SK-N-SH (cell line): ENCODE measurements at regions not wholly inside any gene's neighbourhood (a gene's known extent, or its start where the extent isn't known, plus 50 kb on each side); places are given as distances from the start of the nearest gene placed in this dataset.

Source experiments
- CTCF ChIA-PET: fragments of 300-600, 350-600 bp; formaldehyde crosslinking; extraction: SDS; loops from one replicate; lab custom pipeline; 2021; lab: Yijun Ruan, JAX
- POLR2A ChIA-PET: fragments of 350-600 bp; sonication (Branson Sonifier 250); formaldehyde crosslinking; extraction: SDS; loops from one replicate; lab custom pipeline; 2020; ENCODE audit warnings: antibody characterized with exemption, inconsistent platforms; lab: Yijun Ruan, JAX
- DNase-seq: peaks from one replicate; pipeline ENCODE4 v3.0.0; 2012
- H2AFZ ChIP-seq: fragments of 200-600 bp; sonication (generic); 2 replicates; pipeline ENCODE4 v1.8.1; 2016; ENCODE audit warnings: antibody characterized with exemption, mild to moderate bottlenecking, low read depth
- H3F3A ChIP-seq: fragments of 200-600 bp; sonication (generic); replicated peaks from 2 replicates; pipeline ENCODE3; 2016; ENCODE audit warnings: antibody characterized with exemption, mild to moderate bottlenecking; ENCODE audit not compliant: insufficient read depth
- H3K27ac ChIP-seq, 2 experiments: fragments of 200-500 bp in 1 of 2; fragments of 200-600 bp in 1 of 2; sonication (Bioruptor generic) in 1 of 2; sonication (generic), shearing (Covaris generic) in 1 of 2; 2 replicates each; pipeline versions ENCODE4 v1.5.1 to v1.6.1; 2014 to 2016; ENCODE audit warnings: low read depth in 2 of 2, inconsistent platforms in 1 of 2, low read length in 1 of 2, mild to moderate bottlenecking in 1 of 2, mixed read lengths in 1 of 2
- H3K27me3 ChIP-seq: fragments of 200-600 bp; sonication (generic), shearing (Covaris generic); 2 replicates; pipeline ENCODE4 v1.6.1; 2016; ENCODE audit warnings: mixed run types; ENCODE audit not compliant: insufficient read depth
- H3K36me3 ChIP-seq, 2 experiments: fragments of 200-500 bp in 1 of 2; fragments of 200-600 bp in 1 of 2; sonication (Bioruptor generic) in 1 of 2; sonication (generic) in 1 of 2; replicated peaks in 1 of 2; 2 replicates each; pipeline versions ENCODE3 to v1.5.1; 2014 to 2016; ENCODE audit warnings: low read length in 1 of 2, mild to moderate bottlenecking in 1 of 2; ENCODE audit not compliant: insufficient read depth in 2 of 2, control insufficient read depth in 1 of 2
- H3K4me1 ChIP-seq, 2 experiments: fragments of 200-500 bp in 1 of 2; fragments of 200-600 bp in 1 of 2; sonication (Bioruptor generic) in 1 of 2; sonication (generic), shearing (Covaris generic) in 1 of 2; 2 replicates each; pipeline versions ENCODE4 v1.5.1 to v1.6.1; 2014 to 2016; ENCODE audit warnings: low read depth in 1 of 2, low read length in 1 of 2, mixed run types in 1 of 2; ENCODE audit not compliant: insufficient read depth in 2 of 2, control insufficient read depth in 1 of 2
- H3K4me2 ChIP-seq: fragments of 200-600 bp; sonication (generic), shearing (Covaris generic); 2 replicates; pipeline ENCODE4 v1.6.1; 2017; ENCODE audit warnings: mixed run types
- H3K4me3 ChIP-seq, 2 experiments: fragments of 200-500 bp in 1 of 2; fragments of 200-600 bp in 1 of 2; sonication (Bioruptor generic) in 1 of 2; sonication (generic), shearing (Covaris generic) in 1 of 2; 2 replicates each; pipeline versions ENCODE4 v1.5.1 to v1.8.1; 2014 to 2016; ENCODE audit warnings: low read depth in 2 of 2, inconsistent platforms in 1 of 2, low read length in 1 of 2, mild to moderate bottlenecking in 1 of 2, mixed read lengths in 1 of 2, moderate library complexity in 1 of 2
- H3K79me2 ChIP-seq: fragments of 200-600 bp; sonication (generic); 2 replicates; pipeline ENCODE4 v1.8.1; 2017; ENCODE audit warnings: mild to moderate bottlenecking; ENCODE audit not compliant: insufficient read depth
- H3K9ac ChIP-seq: fragments of 200-600 bp; sonication (generic); 2 replicates; pipeline ENCODE4 v1.6.1; 2017; ENCODE audit warnings: mixed run types
- H3K9me2 ChIP-seq: fragments of 200-600 bp; sonication (generic); 2 replicates; pipeline ENCODE4 v1.6.1; 2017; ENCODE audit warnings: mixed run types
- H3K9me3 ChIP-seq: fragments of 200-600 bp; sonication (generic); 2 replicates; pipeline ENCODE4 v1.6.1; 2017; ENCODE audit warnings: mixed run types, mild to moderate bottlenecking, moderate library complexity
- H4K20me1 ChIP-seq: fragments of 200-600 bp; sonication (generic); 2 replicates; pipeline ENCODE4 v1.6.1; 2017; ENCODE audit warnings: mild to moderate bottlenecking, mixed run types; ENCODE audit not compliant: insufficient read depth
- CHD2 ChIP-seq: fragments of 150-350 bp; IDR thresholded peaks from 2 replicates; pipeline ENCODE4 v1.6.1; 2018; ENCODE audit warnings: low read length; ENCODE audit not compliant: partially characterized antibody
- EZH2phosphoT487 ChIP-seq: fragments of 200-600 bp; sonication (generic); IDR thresholded peaks from 2 replicates; pipeline ENCODE4 v1.6.1; 2017; ENCODE audit warnings: low read depth, mixed run types, mild to moderate bottlenecking, antibody characterized with exemption, moderate library complexity, borderline replicate concordance
- FOXJ3 ChIP-seq: sonication (generic); formaldehyde crosslinking; IDR thresholded peaks from 2 replicates; pipeline ENCODE4 v1.5.1; 2020; ENCODE audit warnings: mild to moderate bottlenecking, missing genetic modification reagents
- FOXM1 ChIP-seq: IDR thresholded peaks from 2 replicates; pipeline ENCODE4 v1.4.0; 2012; ENCODE audit warnings: low read depth, mild to moderate bottlenecking
- IRF3 ChIP-seq: fragments of 150-350 bp; IDR thresholded peaks from 2 replicates; pipeline ENCODE4 v1.6.1; 2016; ENCODE audit warnings: mild to moderate bottlenecking, low read depth, low read length
- MEF2A ChIP-seq: IDR thresholded peaks from 2 replicates; pipeline ENCODE4 v1.4.0; 2012; ENCODE audit warnings: low read depth, borderline replicate concordance
- NFIC ChIP-seq: IDR thresholded peaks from 2 replicates; pipeline ENCODE4 v1.4.0; 2012; ENCODE audit warnings: borderline replicate concordance
- POLR2AphosphoS5 ChIP-seq: IDR thresholded peaks from 2 replicates; pipeline ENCODE4 v1.6.1; 2012; ENCODE audit warnings: low read depth, low read length
- RFX5 ChIP-seq: IDR thresholded peaks from 2 replicates; pipeline ENCODE4 v1.6.1; 2012; ENCODE audit warnings: mild to moderate bottlenecking, improper control_type of control experiment, low read length
- SMC3 ChIP-seq: IDR thresholded peaks from 2 replicates; pipeline ENCODE4 v1.6.1; 2012; ENCODE audit warnings: low read depth, low read length, improper control_type of control experiment
- TEAD4 ChIP-seq: IDR thresholded peaks from 2 replicates; pipeline ENCODE4 v1.4.0; 2012; ENCODE audit warnings: mild to moderate bottlenecking, borderline replicate concordance; ENCODE audit not compliant: insufficient read depth
- ZBTB33 ChIP-seq: IDR thresholded peaks from 2 replicates; pipeline ENCODE4 v1.4.0; 2012; ENCODE audit warnings: low read depth, borderline replicate concordance
- WGBS: methylation state at CpG from one replicate; pipeline ENCODE4 v1.1.6; 2017; ENCODE audit warnings: low lambda C conversion rate; 5-methylcytosine and 5-hydroxymethylcytosine counted together
- TF ChIP-seq, protein P1 (sequence below): fragments of 200-600 bp; sonication (generic); IDR thresholded peaks from 2 replicates; pipeline ENCODE4 v1.6.1; 2017; ENCODE audit warnings: antibody characterized with exemption, mild to moderate bottlenecking, moderate library complexity
- TF ChIP-seq, protein P2 (sequence below): IDR thresholded peaks from 2 replicates; pipeline ENCODE4 v1.4.0; 2012; ENCODE audit warnings: low read depth, borderline replicate concordance

GRCh38 chr18:56542476-56542875 lies 95.9 kb downstream of the TXNL1 start:
- POLR2A ChIA-PET = no interaction called here
- Histone ChIP-seq H3K4me1 (no peaks in the 10 kb centered on the region), H2AFZ (no peak overlapping the region), H3K79me2 (no peaks in the 10 kb centered on the region), H3K9me3 (no peaks in the 10 kb centered on the region), H4K20me1 (no peaks in the 10 kb centered on the region), H3K9me2 (no peaks in the 10 kb centered on the region), H3K27me3 (no peaks in the 10 kb centered on the region), H3F3A (no peaks in the 10 kb centered on the region), H3K9ac (no peak overlapping the region), H3K4me2 (no peak overlapping the region), H3K27ac (no peak overlapping the region), H3K4me3 (no peak overlapping the region), H3K36me3 (no peaks in the 10 kb centered on the region)
- no peak for DNase-seq
- CTCF ChIA-PET = no interaction called here
- WGBS = 39% methylated on average over 2 of the region's 2 CpGs
- TF ChIP-seq IRF3 = no peak
- TF ChIP-seq, protein P1, sequence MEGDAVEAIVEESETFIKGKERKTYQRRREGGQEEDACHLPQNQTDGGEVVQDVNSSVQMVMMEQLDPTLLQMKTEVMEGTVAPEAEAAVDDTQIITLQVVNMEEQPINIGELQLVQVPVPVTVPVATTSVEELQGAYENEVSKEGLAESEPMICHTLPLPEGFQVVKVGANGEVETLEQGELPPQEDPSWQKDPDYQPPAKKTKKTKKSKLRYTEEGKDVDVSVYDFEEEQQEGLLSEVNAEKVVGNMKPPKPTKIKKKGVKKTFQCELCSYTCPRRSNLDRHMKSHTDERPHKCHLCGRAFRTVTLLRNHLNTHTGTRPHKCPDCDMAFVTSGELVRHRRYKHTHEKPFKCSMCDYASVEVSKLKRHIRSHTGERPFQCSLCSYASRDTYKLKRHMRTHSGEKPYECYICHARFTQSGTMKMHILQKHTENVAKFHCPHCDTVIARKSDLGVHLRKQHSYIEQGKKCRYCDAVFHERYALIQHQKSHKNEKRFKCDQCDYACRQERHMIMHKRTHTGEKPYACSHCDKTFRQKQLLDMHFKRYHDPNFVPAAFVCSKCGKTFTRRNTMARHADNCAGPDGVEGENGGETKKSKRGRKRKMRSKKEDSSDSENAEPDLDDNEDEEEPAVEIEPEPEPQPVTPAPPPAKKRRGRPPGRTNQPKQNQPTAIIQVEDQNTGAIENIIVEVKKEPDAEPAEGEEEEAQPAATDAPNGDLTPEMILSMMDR = no peak
- no peak for TF ChIP-seq CHD2
- TF ChIP-seq FOXM1 = no peak
- TF ChIP-seq POLR2AphosphoS5 = no peak
- TF ChIP-seq FOXJ3 (CRISPR knock-in tag) = no peak
- no peak for TF ChIP-seq SMC3
- no peak for TF ChIP-seq RFX5

DNA sequence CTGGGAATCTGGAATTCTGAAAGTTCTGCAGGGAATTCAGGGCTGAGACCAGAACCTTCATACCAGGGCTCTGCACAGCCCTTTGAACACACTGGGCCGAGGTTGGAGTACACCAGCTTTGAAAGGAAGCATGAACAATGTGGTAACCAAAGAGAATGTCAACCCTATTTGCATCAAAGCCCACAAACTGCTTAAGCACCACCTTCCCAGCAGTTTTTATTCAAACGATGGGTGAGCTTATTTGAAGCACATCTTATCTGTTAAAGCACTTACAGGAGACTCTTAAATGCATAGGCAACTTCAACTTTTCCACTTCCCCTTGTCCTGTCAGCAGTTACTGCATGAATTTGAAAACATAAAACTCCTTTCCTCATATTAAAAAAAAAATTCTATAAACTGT lies 96.6 kb downstream of the TXNL1 start:
- Histone ChIP-seq H3K36me3 (no peaks in the 10 kb centered on the region), H3K9me2 (no peaks in the 10 kb centered on the region), H3K9ac (no peak overlapping the region), H3K4me2 (no peak overlapping the region), H3K9me3 (no peaks in the 10 kb centered on the region), H4K20me1 (no peaks in the 10 kb centered on the region), H3K27ac (no peak overlapping the region), H3K4me1 (no peaks in the 10 kb centered on the region), H2AFZ (no peak overlapping the region), H3F3A (no peaks in the 10 kb centered on the region), H3K79me2 (no peaks in the 10 kb centered on the region), H3K4me3 (no peak overlapping the region), H3K27me3 (no peaks in the 10 kb centered on the region)
- 26% methylated on average over 2 of the region's 2 CpGs for WGBS
- no peak for DNase-seq
- CTCF ChIA-PET = interaction anchor here (1.3 kb wide), 1 partner anchor 689 kb away, joined by 3 read pairs; no protein-coding TSS in a partner anchor
- POLR2A ChIA-PET = no interaction called here
- TF ChIP-seq, protein P1 = no peak
- TF ChIP-seq RFX5 (no peak), FOXJ3 (CRISPR knock-in tag) (no peak), NFIC (no peak), MEF2A (no peak), IRF3 (no peak), TEAD4 (no peak), ZBTB33 (no peak), EZH2phosphoT487 (no peak)
- TF ChIP-seq, protein P2, sequence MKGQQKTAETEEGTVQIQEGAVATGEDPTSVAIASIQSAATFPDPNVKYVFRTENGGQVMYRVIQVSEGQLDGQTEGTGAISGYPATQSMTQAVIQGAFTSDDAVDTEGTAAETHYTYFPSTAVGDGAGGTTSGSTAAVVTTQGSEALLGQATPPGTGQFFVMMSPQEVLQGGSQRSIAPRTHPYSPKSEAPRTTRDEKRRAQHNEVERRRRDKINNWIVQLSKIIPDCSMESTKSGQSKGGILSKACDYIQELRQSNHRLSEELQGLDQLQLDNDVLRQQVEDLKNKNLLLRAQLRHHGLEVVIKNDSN = no peak
